ENCODE measurements at regions not wholly inside any gene's neighbourhood (a gene's known extent, or its start where the extent isn't known, plus 50 kb on each side); places are given as distances from the start of the nearest gene placed in this dataset.

DNA sequence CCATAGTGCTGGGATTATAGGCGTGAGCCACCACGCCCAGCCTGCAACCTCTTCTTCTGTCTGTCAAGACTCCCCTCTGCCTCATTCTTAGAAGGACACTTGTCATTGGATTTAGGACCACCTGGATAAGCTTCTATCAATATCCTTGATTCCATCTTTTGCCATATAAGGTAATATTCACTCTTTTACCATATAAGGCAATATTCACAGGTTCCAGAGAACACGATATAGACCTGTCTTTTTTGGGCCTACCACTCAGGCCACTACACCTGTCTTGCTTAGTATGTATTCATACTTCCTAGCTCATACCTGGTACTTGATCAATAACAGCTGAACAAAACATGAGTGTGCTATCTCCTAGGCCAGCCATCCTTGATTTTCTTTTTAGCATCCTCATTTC lies 149.2 kb upstream of the TOX3 start:
- ChIA-PET CTCF (ENCODE audit: low intra/inter-chr PET ratio, low total read pairs) (no interaction called here), POLR2A (no interaction called here)
- intact Hi-C loops (cut with micrococcal nuclease; ENCODE audit: unreplicated experiment) (no loop called here), in situ Hi-C loops (cut with HindIII; ENCODE audit: extremely low pct_ligation_motif_present, low pct_unique_long_range_greater_than_20kb) (no loop called here)
- 29% methylated on average over 3 of the region's 3 CpGs for WGBS (ENCODE audit: low lambda C conversion rate)
- H3K9me3 ChIP-seq (ENCODE audit: low read length) = peaks cover 6% of the 10 kb centered on the region
- no peaks in the 10 kb centered on the region for H3K27me3 ChIP-seq (ENCODE audit: control insufficient read depth in 1 of 2, insufficient read depth in 2 of 2, low read length in 2 of 2)
- H3K4me1 ChIP-seq (ENCODE audit: insufficient read depth, low read length) = no peaks in the 10 kb centered on the region
- BruUV-seq (replicated peaks) = no TSS peak
- no peak for FAIRE-seq
- no peak for ATAC-seq
- DNase-seq (ENCODE audit: low spot score) = no peak
- no peak overlapping the region for H3K4me2 ChIP-seq (ENCODE audit: low read depth, low read length)
- no peak overlapping the region for H2AFZ ChIP-seq (ENCODE audit: low read length)
- H4K20me1 ChIP-seq (ENCODE audit: insufficient read depth, low read length) = no peaks in the 10 kb centered on the region
- H3K27ac ChIP-seq (ENCODE audit: extremely low read length, insufficient read depth, low read length) = no peak overlapping the region
- H3K4me3 ChIP-seq (replicated peaks in 1 of 3; ENCODE audit: insufficient read depth in 1 of 3, low read depth in 2 of 3, low read length in 3 of 3) = no peak overlapping the region
- TF ChIP-seq SRF (IDR thresholded peaks at IDR 0.05; ENCODE audit: low read depth, low read length) (peak; percentile 87), SMARCC2 (IDR thresholded peaks at IDR 0.05) (no peak)
- no peak overlapping the region for H3K9ac ChIP-seq (ENCODE audit: insufficient read depth, low read depth, low read length)
- no peaks in the 10 kb centered on the region for H3K79me2 ChIP-seq (ENCODE audit: insufficient read depth, low read length)
- H3K36me3 ChIP-seq (replicated peaks in 1 of 2; ENCODE audit: control insufficient read depth in 1 of 2, insufficient read depth in 2 of 2, low read length in 2 of 2) = no peaks in the 10 kb centered on the region

DNA sequence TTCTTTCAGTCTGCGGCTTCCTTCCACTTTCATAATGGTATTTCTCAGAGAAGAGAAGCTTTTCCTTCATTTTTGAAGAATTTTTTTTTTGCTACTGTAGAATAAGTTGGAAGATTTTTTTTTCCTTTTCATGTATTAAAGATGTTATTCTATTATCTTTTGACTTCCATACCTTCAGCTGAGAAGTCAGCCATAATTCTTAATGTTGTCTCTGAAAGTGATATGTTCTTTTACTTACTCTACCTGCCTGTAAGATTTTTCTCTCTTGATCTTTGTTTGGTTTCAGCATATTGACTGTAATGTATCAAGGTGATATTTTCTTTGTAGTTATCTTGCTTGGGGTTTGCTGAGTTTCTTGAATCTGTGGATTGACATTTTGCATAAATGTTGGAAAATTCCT lies 143.5 kb upstream of the TOX3 start:
- H3K4me3 ChIP-seq (replicated peaks in 1 of 3; ENCODE audit: insufficient read depth in 1 of 3, low read depth in 2 of 3, low read length in 3 of 3) = no peak overlapping the region
- no TSS peak for BruUV-seq (replicated peaks)
- H3K9me3 ChIP-seq (ENCODE audit: low read length) = peaks cover 13% of the 10 kb centered on the region
- no peak overlapping the region for H3K27ac ChIP-seq (ENCODE audit: extremely low read length, insufficient read depth, low read length)
- no peaks in the 10 kb centered on the region for H3K27me3 ChIP-seq (ENCODE audit: control insufficient read depth in 1 of 2, insufficient read depth in 2 of 2, low read length in 2 of 2)
- in situ Hi-C loops (cut with HindIII; ENCODE audit: extremely low pct_ligation_motif_present, low pct_unique_long_range_greater_than_20kb) (no loop called here), intact Hi-C loops (cut with micrococcal nuclease; ENCODE audit: unreplicated experiment) (no loop called here)
- ChIA-PET CTCF (ENCODE audit: low intra/inter-chr PET ratio, low total read pairs) (no interaction called here), POLR2A (no interaction called here)
- no peaks in the 10 kb centered on the region for H3K36me3 ChIP-seq (replicated peaks in 1 of 2; ENCODE audit: control insufficient read depth in 1 of 2, insufficient read depth in 2 of 2, low read length in 2 of 2)
- no peaks in the 10 kb centered on the region for H3K79me2 ChIP-seq (ENCODE audit: insufficient read depth, low read length)
- H2AFZ ChIP-seq (ENCODE audit: low read length) = no peak overlapping the region
- ATAC-seq = no peak
- WGBS (ENCODE audit: low lambda C conversion rate) = 1% methylated on average over 1 of the region's 1 CpG
- TF ChIP-seq ZNF317 (CRISPR knock-in tag; IDR thresholded peaks at IDR 0.05) (peak; percentile 98), ZNF607 (CRISPR knock-in tag; IDR thresholded peaks at IDR 0.05; ENCODE audit: borderline replicate concordance) (no peak)
- H3K4me2 ChIP-seq (ENCODE audit: low read depth, low read length) = no peak overlapping the region
- no peaks in the 10 kb centered on the region for H3K4me1 ChIP-seq (ENCODE audit: insufficient read depth, low read length)
- no peaks in the 10 kb centered on the region for H4K20me1 ChIP-seq (ENCODE audit: insufficient read depth, low read length)
- no peak overlapping the region for H3K9ac ChIP-seq (ENCODE audit: insufficient read depth, low read depth, low read length)
- FAIRE-seq = no peak
- no peak for DNase-seq (ENCODE audit: low spot score)
